IMR-90 (cell line): ENCODE measurements at regions not wholly inside any gene's neighbourhood (a gene's known extent, or its start where the extent isn't known, plus 50 kb on each side); places are given as distances from the start of the nearest gene placed in this dataset.

Experiments used
- ATAC-seq: fragments of 200-7000 bp; cut with Tn5 transposase; 2 replicates; pipeline ENCODE4 v1.9.1; 2020; ENCODE audit warnings: low read depth, mild to moderate bottlenecking, moderate library complexity
- BruUV-seq: library from RNA; stranded (reverse); fragments of 400-500 nt; replicated peaks from 2 replicates; lab custom pipeline; 2021; lab: Mats Ljungman, UMichigan
- CTCF ChIA-PET: fragments of 300-600 bp; formaldehyde crosslinking; extraction: SDS; loops from one replicate; lab custom pipeline; 2021; ENCODE audit warnings: antibody characterized with exemption; lab: Yijun Ruan, JAX
- POLR2A ChIA-PET: fragments of 300-600 bp; sonication (Branson Sonifier 250); formaldehyde crosslinking; loops from one replicate; lab custom pipeline; 2022; ENCODE audit warnings: antibody characterized with exemption; ENCODE audit not compliant: unreplicated experiment; lab: Charles Lee
- DNase-seq: peaks from one replicate; pipeline ENCODE4 v3.0.0; 2013
- H2AFZ ChIP-seq: replicated peaks from 2 replicates; pipeline ENCODE3; 2013; ENCODE audit warnings: low read length, mild to moderate bottlenecking; ENCODE audit not compliant: poor library complexity
- H2AK5ac ChIP-seq: 2 replicates; pipeline ENCODE4 v1.6.1; 2013; ENCODE audit warnings: low read depth, low read length, inconsistent platforms
- H2AK9ac ChIP-seq: replicated peaks from 2 replicates; pipeline ENCODE3; 2013; ENCODE audit warnings: mild to moderate bottlenecking, low read depth, low read length, moderate library complexity; ENCODE audit not compliant: poor library complexity
- H2BK120ac ChIP-seq: 2 replicates; pipeline ENCODE4 v1.6.1; 2013; ENCODE audit warnings: low read depth, low read length, inconsistent platforms
- H2BK15ac ChIP-seq: 3 replicates; pipeline ENCODE4 v1.6.1; 2013; ENCODE audit warnings: low read depth, low read length, inconsistent platforms
- H2BK20ac ChIP-seq: 2 replicates; pipeline ENCODE4 v1.6.1; 2013; ENCODE audit warnings: low read depth, mild to moderate bottlenecking, inconsistent platforms, low read length, moderate library complexity
- H2BK5ac ChIP-seq: 2 replicates; pipeline ENCODE4 v1.6.1; 2013; ENCODE audit warnings: mild to moderate bottlenecking, low read depth, low read length, inconsistent platforms; ENCODE audit not compliant: poor library complexity, severe bottlenecking
- H3K14ac ChIP-seq: replicated peaks from 2 replicates; pipeline ENCODE4 v1.6.1; 2013; ENCODE audit warnings: low read depth, low read length, inconsistent platforms
- H3K18ac ChIP-seq: 2 replicates; pipeline ENCODE4 v1.6.1; 2013; ENCODE audit warnings: low read depth, low read length, control low read depth
- H3K23ac ChIP-seq: 2 replicates; pipeline ENCODE4 v1.6.1; 2013; ENCODE audit warnings: low read depth, low read length, inconsistent platforms
- H3K27ac ChIP-seq: 2 replicates; pipeline ENCODE4 v1.5.1; 2013; ENCODE audit warnings: mild to moderate bottlenecking, control low read depth, low read length; ENCODE audit not compliant: insufficient read depth
- H3K27me3 ChIP-seq: 2 replicates; pipeline ENCODE4 v1.6.1; 2013; ENCODE audit warnings: low read length; ENCODE audit not compliant: control insufficient read depth, insufficient read depth
- H3K36me3 ChIP-seq: 2 replicates; pipeline ENCODE4 v1.6.1; 2013; ENCODE audit warnings: low read length, mixed read lengths; ENCODE audit not compliant: control insufficient read depth, insufficient read depth
- H3K4ac ChIP-seq: 2 replicates; pipeline ENCODE4 v1.6.1; 2013; ENCODE audit warnings: low read depth, low read length, inconsistent platforms
- H3K4me1 ChIP-seq: 2 replicates; pipeline ENCODE4 v1.6.1; 2013; ENCODE audit warnings: low read length, mixed read lengths; ENCODE audit not compliant: control insufficient read depth, insufficient read depth
- H3K4me2 ChIP-seq: 2 replicates; pipeline ENCODE4 v1.6.1; 2013; ENCODE audit warnings: low read depth, mild to moderate bottlenecking, control low read depth, low read length, moderate library complexity
- H3K4me3 ChIP-seq: 2 replicates; pipeline ENCODE4 v1.5.1; 2013; ENCODE audit warnings: low read depth, mild to moderate bottlenecking, control low read depth, low read length, moderate library complexity; ENCODE audit not compliant: insufficient read depth
- H3K56ac ChIP-seq: 2 replicates; pipeline ENCODE4 v1.6.1; 2013; ENCODE audit warnings: low read length, inconsistent platforms; ENCODE audit not compliant: insufficient read depth; ENCODE audit errors: extremely low read depth
- H3K79me1 ChIP-seq, 2 experiments: 2 replicates each; pipeline ENCODE4 v1.6.1; 2013; ENCODE audit warnings: low read length in 2 of 2, inconsistent platforms in 1 of 2, low read depth in 1 of 2
- H3K9ac ChIP-seq: 2 replicates; pipeline ENCODE4 v1.6.1; 2013; ENCODE audit warnings: low read depth, low read length, control low read depth
- H3K9me1 ChIP-seq: 2 replicates; pipeline ENCODE4 v1.6.1; 2013; ENCODE audit warnings: low read length, inconsistent platforms; ENCODE audit not compliant: insufficient read depth
- H3K9me3 ChIP-seq: 2 replicates; pipeline ENCODE4 v1.6.1; 2013; ENCODE audit warnings: low read length; ENCODE audit not compliant: control insufficient read depth, insufficient read depth
- H4K20me1 ChIP-seq: 2 replicates; pipeline ENCODE4 v1.6.1; 2013; ENCODE audit warnings: low read length, inconsistent platforms; ENCODE audit not compliant: insufficient read depth
- H4K5ac ChIP-seq: 2 replicates; pipeline ENCODE4 v1.6.1; 2013; ENCODE audit warnings: mild to moderate bottlenecking, low read depth, low read length, control low read depth
- H4K8ac ChIP-seq, 2 experiments: 2 replicates each; pipeline ENCODE4 v1.6.1; 2013; ENCODE audit warnings: low read depth in 2 of 2, low read length in 2 of 2, control low read depth in 1 of 2, inconsistent platforms in 1 of 2
- H4K91ac ChIP-seq: 2 replicates; pipeline ENCODE4 v1.6.1; 2013; ENCODE audit warnings: low read depth, low read length, inconsistent platforms; ENCODE audit not compliant: insufficient read depth
- CEBPB ChIP-seq: IDR thresholded peaks from 2 replicates; pipeline ENCODE4 v1.6.1; 2012; ENCODE audit warnings: low read depth, low read length, improper control_type of control experiment
- CHD1 ChIP-seq: IDR thresholded peaks from 2 replicates; pipeline ENCODE4 v1.6.1; 2012; ENCODE audit warnings: low read depth, low read length, improper control_type of control experiment
- CTCF ChIP-seq: conservative IDR thresholded peaks from 2 replicates; pipeline ENCODE4 v1.5.1; 2012; ENCODE audit warnings: mild to moderate bottlenecking, low read depth, low read length, improper control_type of control experiment
- NFE2L2 ChIP-seq: fragments of 150-350 bp; IDR thresholded peaks from 2 replicates; pipeline ENCODE4 v1.6.1; 2016; ENCODE audit warnings: low read depth, mild to moderate bottlenecking, low read length
- USF2 ChIP-seq: fragments of 150-350 bp; IDR thresholded peaks from 2 replicates; pipeline ENCODE4 v1.6.1; 2017; ENCODE audit warnings: mild to moderate bottlenecking, antibody characterized with exemption, low read length, low read depth
- WGBS, 2 experiments: methylation state at CpG; one replicate each; pipeline versions ENCODE4 v1.1.5 to v1.1.7; 2013; ENCODE audit warnings: missing lambda C conversion rate in 2 of 2; ENCODE audit not compliant: insufficient read length in 1 of 2; ENCODE audit errors: extremely low coverage in 2 of 2; 5-methylcytosine and 5-hydroxymethylcytosine counted together
- dilution Hi-C: fragments of 300-500 bp; cut with HindIII; formaldehyde crosslinking; loops from one replicate; pipeline ENCODE4 v1.14.3; 2018; ENCODE audit warnings: low sequenced_read_pairs; ENCODE audit not compliant: unreplicated experiment
- in situ Hi-C: fragments of 300-500 bp; cut with MboI; formaldehyde crosslinking; loops from 3 replicates; pipeline ENCODE4 v1.14.3; 2019; ENCODE audit warnings: low sequenced_read_pairs, inconsistent platforms, mixed read lengths
- intact Hi-C: fragments of 100-400 bp; cut with micrococcal nuclease; formaldehyde crosslinking; loops from 2 replicates; pipeline ENCODE4 v1.10.0; 2022

- no peaks in the 10 kb centered on the region for H4K20me1 ChIP-seq
- no peak overlapping the region for H2AK9ac ChIP-seq
- H3K36me3 ChIP-seq: no peaks in the 10 kb centered on the region
- TF ChIP-seq CHD1 (no peak), NFE2L2 (no peak), USF2 (no peak), CTCF (no peak), CEBPB (no peak)
- no peaks in the 10 kb centered on the region for H3K79me1 ChIP-seq
- no peak overlapping the region for H3K4me3 ChIP-seq
- H2BK20ac ChIP-seq: no peak overlapping the region
- no peak overlapping the region for H3K9ac ChIP-seq
- no peak overlapping the region for H3K14ac ChIP-seq
- no peak overlapping the region for H4K8ac ChIP-seq
- H2AK5ac ChIP-seq: no peak overlapping the region
- ChIA-PET POLR2A (no interaction called here), CTCF (interaction anchor here (0.7 to 0.8 kb wide), 2 partner anchors 148 to 935 kb away, joined by 3 read pairs; no protein-coding TSS in a partner anchor)
- no peak overlapping the region for H4K5ac ChIP-seq
- H3K56ac ChIP-seq: no peak overlapping the region
- no peak overlapping the region for H3K23ac ChIP-seq
- H3K9me3 ChIP-seq: no peaks in the 10 kb centered on the region
- no peak overlapping the region for H2BK5ac ChIP-seq
- WGBS, 2 experiments: no CpG with 5 or more reads among the region's 2 CpGs
- H3K4ac ChIP-seq: no peak overlapping the region
- H3K27ac ChIP-seq: no peak overlapping the region
- no peaks in the 10 kb centered on the region for H3K27me3 ChIP-seq
- no TSS peak for BruUV-seq
- H2AFZ ChIP-seq: no peak overlapping the region
- H2BK15ac ChIP-seq: 0 out of 3 replicates have a peak overlapping the region, but pooled peaks have one; percentile 61
- H3K4me1 ChIP-seq: peaks cover 2% of the 10 kb centered on the region; the same call in 1 of the 2 replicates
- H3K9me1 ChIP-seq: peaks cover 3% of the 10 kb centered on the region; the same call in 1 of the 2 replicates
- no peak overlapping the region for H2BK120ac ChIP-seq
- in situ Hi-C loops (no loop called here), dilution Hi-C loops (no loop called here), intact Hi-C loops (no loop called here)
- no peak overlapping the region for H4K91ac ChIP-seq
- no peak overlapping the region for H3K18ac ChIP-seq
- H3K4me2 ChIP-seq: no peak overlapping the region
- ATAC-seq: no peak
- no peak for DNase-seq
These were observed 127.0 kb upstream of the SSTR1 start for GRCh38 chr14:38080696-38081095.
